K562 (cell line): ENCODE measurements at regions not wholly inside any gene's neighbourhood (a gene's known extent, or its start where the extent isn't known, plus 50 kb on each side); places are given as distances from the start of the nearest gene placed in this dataset.

Source experiments
- ATAC-seq: fragments of 200-7000 bp; cut with Tn5 transposase; 3 replicates; pipeline ENCODE4 v1.9.1; 2020; ENCODE audit warnings: moderate library complexity
- BruUV-seq: library from RNA; stranded (reverse); fragments of 400-500 nt; replicated peaks from 2 replicates; lab custom pipeline; 2021; lab: Mats Ljungman, UMichigan
- CTCF ChIA-PET: fragments of 300-600 bp; formaldehyde crosslinking; extraction: SDS; loops from one replicate; lab custom pipeline; 2021; ENCODE audit warnings: low intra/inter-chr PET ratio; lab: Yijun Ruan, JAX
- POLR2A ChIA-PET: fragments of 300-600, 350-650 bp; sonication (Branson Sonifier 250); formaldehyde crosslinking; extraction: SDS; loops from one replicate; lab custom pipeline; 2021; ENCODE audit warnings: antibody characterized with exemption, inconsistent platforms; lab: Yijun Ruan, JAX
- DNase-seq, 4 experiments: peaks; one replicate each; pipeline versions ENCODE4 v3.0.0 to v3.0.0-alpha.2; 2011 to 2018; ENCODE audit warnings: low spot score in 3 of 4, mixed read lengths in 3 of 4; ENCODE audit errors: extremely low read depth in 1 of 4
- FAIRE-seq: peaks from 2 replicates; lab custom pipeline; 2011; peaks lifted over from hg19 to GRCh38; lab: Jason Lieb, UNC
- H2AFZ ChIP-seq: 2 replicates; pipeline ENCODE4 v1.6.0; 2011; ENCODE audit warnings: low read depth, low read length, control low read depth, inconsistent platforms
- H3K27ac ChIP-seq: fragments of 200-600 bp; 3 replicates; pipeline ENCODE4 v1.8.0; 2011; ENCODE audit warnings: low read depth, mild to moderate bottlenecking, control low read depth, inconsistent platforms, low read length, moderate library complexity, mixed read lengths; ENCODE audit errors: extremely low read depth
- H3K27me3 ChIP-seq, 2 experiments: fragments of 300-600 bp in 1 of 2; 2 replicates in 1 of 2; 3 replicates in 1 of 2; pipeline versions ENCODE4 v1.6.0 to v1.8.0; 2011; ENCODE audit warnings: inconsistent platforms in 2 of 2, low read length in 2 of 2, mild to moderate bottlenecking in 1 of 2, mixed read lengths in 1 of 2, moderate library complexity in 1 of 2; ENCODE audit not compliant: control insufficient read depth in 2 of 2, insufficient read depth in 2 of 2
- H3K36me3 ChIP-seq: fragments of 300-600 bp; 3 replicates; pipeline ENCODE4 v1.8.0; 2011; ENCODE audit warnings: mild to moderate bottlenecking, low read length, inconsistent platforms; ENCODE audit not compliant: control insufficient read depth, insufficient read depth
- H3K4me1 ChIP-seq, 2 experiments: fragments of 200-600 bp in 1 of 2; replicated peaks in 1 of 2; 2 replicates in 1 of 2; 3 replicates in 1 of 2; pipeline versions ENCODE4 v1.5.1 to v1.8.0; 2011; ENCODE audit warnings: inconsistent platforms in 2 of 2, low read length in 2 of 2, mild to moderate bottlenecking in 1 of 2, mixed read lengths in 1 of 2, moderate library complexity in 1 of 2; ENCODE audit not compliant: control insufficient read depth in 2 of 2, insufficient read depth in 2 of 2
- H3K4me2 ChIP-seq: 2 replicates; pipeline ENCODE4 v1.6.1; 2011; ENCODE audit warnings: low read length, control low read depth, inconsistent platforms, mixed read lengths; ENCODE audit not compliant: insufficient read depth
- H3K4me3 ChIP-seq: fragments of 200-600 bp; sonication (generic), shearing (Covaris generic); 2 replicates; pipeline ENCODE4 v1.5.1; 2016; ENCODE audit warnings: control low read depth, inconsistent platforms
- H3K79me2 ChIP-seq: fragments of 200-600 bp; 3 replicates; pipeline ENCODE4 v1.8.0; 2011; ENCODE audit warnings: low read length, inconsistent platforms; ENCODE audit not compliant: control insufficient read depth, insufficient read depth
- H3K9ac ChIP-seq, 2 experiments: 2 replicates each; pipeline versions ENCODE4 v1.6.0 to v1.6.1; 2011; ENCODE audit warnings: low read depth in 2 of 2, low read length in 2 of 2, control low read depth in 1 of 2, inconsistent platforms in 1 of 2, mild to moderate bottlenecking in 1 of 2, mixed read lengths in 1 of 2; ENCODE audit not compliant: insufficient read depth in 1 of 2
- H3K9me1 ChIP-seq: one replicate; pipeline ENCODE4 v1.6.0; 2011; ENCODE audit warnings: inconsistent platforms, mild to moderate bottlenecking, low read length, moderate library complexity; ENCODE audit not compliant: control insufficient read depth, insufficient read depth
- H3K9me3 ChIP-seq: replicated peaks from 2 replicates; pipeline ENCODE4 v1.5.1; 2011; ENCODE audit warnings: low read depth, low read length, inconsistent platforms; ENCODE audit not compliant: control insufficient read depth, insufficient read depth
- H4K20me1 ChIP-seq: replicated peaks from 2 replicates; pipeline ENCODE4 v1.6.1; 2011; ENCODE audit warnings: low read length, inconsistent platforms, mixed read lengths; ENCODE audit not compliant: control insufficient read depth, insufficient read depth
- ARID1B ChIP-seq: fragments of 450-650 bp; IDR thresholded peaks from 2 replicates; pipeline ENCODE4 v1.6.1; 2016; ENCODE audit warnings: antibody characterized with exemption, mild to moderate bottlenecking, inconsistent platforms
- CC2D1A ChIP-seq: fragments of 450-650 bp; IDR thresholded peaks from 2 replicates; pipeline ENCODE4 v1.6.1; 2017; ENCODE audit warnings: mild to moderate bottlenecking
- EHMT2 ChIP-seq: fragments of 450-650 bp; IDR thresholded peaks from 2 replicates; pipeline ENCODE4 v1.6.1; 2018; ENCODE audit warnings: antibody characterized with exemption
- GTF3C2 ChIP-seq: IDR thresholded peaks from 3 replicates; pipeline ENCODE4 v1.6.1; 2011; ENCODE audit warnings: borderline replicate concordance, mild to moderate bottlenecking, moderate library complexity; ENCODE audit not compliant: insufficient read length; ENCODE audit errors: extremely low read depth
- NBN ChIP-seq: fragments of 450-650 bp; IDR thresholded peaks from 2 replicates; pipeline ENCODE4 v1.6.1; 2016; ENCODE audit warnings: low read depth, mild to moderate bottlenecking
- SMAD1 ChIP-seq: fragments of 150-350 bp; IDR thresholded peaks from 2 replicates; pipeline ENCODE4 v1.6.1; 2014; ENCODE audit warnings: low read length, low read depth; ENCODE audit not compliant: partially characterized antibody
- WGBS: fragments of 100-300 bp; shearing (Covaris generic); methylation state at CpG from one replicate; pipeline ENCODE4 v1.1.6; 2016; ENCODE audit warnings: low coverage, mixed read lengths; ENCODE audit not compliant: insufficient coverage; ENCODE audit errors: missing lambda C conversion rate; 5-methylcytosine and 5-hydroxymethylcytosine counted together
- in situ Hi-C: fragments of 300-500 bp; cut with MboI; formaldehyde crosslinking; loops from 4 replicates; pipeline ENCODE4 v1.15.0; 2018; ENCODE audit warnings: inconsistent platforms, mixed read lengths
- intact Hi-C: fragments of 100-400 bp; cut with micrococcal nuclease; formaldehyde crosslinking; loops from 2 replicates; pipeline ENCODE4 v1.14.2; 2022
- TF ChIP-seq, protein P1 (sequence below): fragments of 200-800 bp; sonication (Bioruptor generic); IDR thresholded peaks from 2 replicates; pipeline ENCODE4 v1.6.1; 2016; ENCODE audit warnings: missing genetic modification characterization, missing compliant biosample characterization
- TF ChIP-seq, protein P2 (sequence below): fragments of 200-800 bp; sonication (Bioruptor generic); IDR thresholded peaks from 2 replicates; pipeline ENCODE4 v1.6.1; 2017; ENCODE audit warnings: missing genetic modification characterization, missing compliant biosample characterization

GRCh38 chr13:53920916-53921315, 892.3 kb downstream of the OLFM4 start:
- no peaks in the 10 kb centered on the region for H3K27me3 ChIP-seq
- H2AFZ ChIP-seq: no peak overlapping the region
- TF ChIP-seq, protein P1, sequence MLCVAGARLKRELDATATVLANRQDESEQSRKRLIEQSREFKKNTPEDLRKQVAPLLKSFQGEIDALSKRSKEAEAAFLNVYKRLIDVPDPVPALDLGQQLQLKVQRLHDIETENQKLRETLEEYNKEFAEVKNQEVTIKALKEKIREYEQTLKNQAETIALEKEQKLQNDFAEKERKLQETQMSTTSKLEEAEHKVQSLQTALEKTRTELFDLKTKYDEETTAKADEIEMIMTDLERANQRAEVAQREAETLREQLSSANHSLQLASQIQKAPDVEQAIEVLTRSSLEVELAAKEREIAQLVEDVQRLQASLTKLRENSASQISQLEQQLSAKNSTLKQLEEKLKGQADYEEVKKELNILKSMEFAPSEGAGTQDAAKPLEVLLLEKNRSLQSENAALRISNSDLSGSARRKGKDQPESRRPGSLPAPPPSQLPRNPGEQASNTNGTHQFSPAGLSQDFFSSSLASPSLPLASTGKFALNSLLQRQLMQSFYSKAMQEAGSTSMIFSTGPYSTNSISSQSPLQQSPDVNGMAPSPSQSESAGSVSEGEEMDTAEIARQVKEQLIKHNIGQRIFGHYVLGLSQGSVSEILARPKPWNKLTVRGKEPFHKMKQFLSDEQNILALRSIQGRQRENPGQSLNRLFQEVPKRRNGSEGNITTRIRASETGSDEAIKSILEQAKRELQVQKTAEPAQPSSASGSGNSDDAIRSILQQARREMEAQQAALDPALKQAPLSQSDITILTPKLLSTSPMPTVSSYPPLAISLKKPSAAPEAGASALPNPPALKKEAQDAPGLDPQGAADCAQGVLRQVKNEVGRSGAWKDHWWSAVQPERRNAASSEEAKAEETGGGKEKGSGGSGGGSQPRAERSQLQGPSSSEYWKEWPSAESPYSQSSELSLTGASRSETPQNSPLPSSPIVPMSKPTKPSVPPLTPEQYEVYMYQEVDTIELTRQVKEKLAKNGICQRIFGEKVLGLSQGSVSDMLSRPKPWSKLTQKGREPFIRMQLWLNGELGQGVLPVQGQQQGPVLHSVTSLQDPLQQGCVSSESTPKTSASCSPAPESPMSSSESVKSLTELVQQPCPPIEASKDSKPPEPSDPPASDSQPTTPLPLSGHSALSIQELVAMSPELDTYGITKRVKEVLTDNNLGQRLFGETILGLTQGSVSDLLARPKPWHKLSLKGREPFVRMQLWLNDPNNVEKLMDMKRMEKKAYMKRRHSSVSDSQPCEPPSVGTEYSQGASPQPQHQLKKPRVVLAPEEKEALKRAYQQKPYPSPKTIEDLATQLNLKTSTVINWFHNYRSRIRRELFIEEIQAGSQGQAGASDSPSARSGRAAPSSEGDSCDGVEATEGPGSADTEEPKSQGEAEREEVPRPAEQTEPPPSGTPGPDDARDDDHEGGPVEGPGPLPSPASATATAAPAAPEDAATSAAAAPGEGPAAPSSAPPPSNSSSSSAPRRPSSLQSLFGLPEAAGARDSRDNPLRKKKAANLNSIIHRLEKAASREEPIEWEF (CRISPR knock-in tag): no peak
- no peak for TF ChIP-seq GTF3C2
- TF ChIP-seq, protein P2, sequence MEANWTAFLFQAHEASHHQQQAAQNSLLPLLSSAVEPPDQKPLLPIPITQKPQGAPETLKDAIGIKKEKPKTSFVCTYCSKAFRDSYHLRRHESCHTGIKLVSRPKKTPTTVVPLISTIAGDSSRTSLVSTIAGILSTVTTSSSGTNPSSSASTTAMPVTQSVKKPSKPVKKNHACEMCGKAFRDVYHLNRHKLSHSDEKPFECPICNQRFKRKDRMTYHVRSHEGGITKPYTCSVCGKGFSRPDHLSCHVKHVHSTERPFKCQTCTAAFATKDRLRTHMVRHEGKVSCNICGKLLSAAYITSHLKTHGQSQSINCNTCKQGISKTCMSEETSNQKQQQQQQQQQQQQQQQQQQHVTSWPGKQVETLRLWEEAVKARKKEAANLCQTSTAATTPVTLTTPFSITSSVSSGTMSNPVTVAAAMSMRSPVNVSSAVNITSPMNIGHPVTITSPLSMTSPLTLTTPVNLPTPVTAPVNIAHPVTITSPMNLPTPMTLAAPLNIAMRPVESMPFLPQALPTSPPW (CRISPR knock-in tag): no peak
- no peak for TF ChIP-seq NBN
- no peak for TF ChIP-seq CC2D1A
- TF ChIP-seq ARID1B: no peak
- TF ChIP-seq EHMT2: no peak
- no peak for TF ChIP-seq SMAD1
- no peak overlapping the region for H3K27ac ChIP-seq
- no peak overlapping the region for H3K9ac ChIP-seq
- H3K79me2 ChIP-seq: no peaks in the 10 kb centered on the region
- WGBS: no CpG with 5 or more reads among the region's 10 CpGs
- no peaks in the 10 kb centered on the region for H3K4me1 ChIP-seq
- FAIRE-seq (no peak), ATAC-seq (no peak), DNase-seq (no peak)
- POLR2A ChIA-PET: no interaction called here
- H3K9me1 ChIP-seq: no peaks in the 10 kb centered on the region
- H3K4me3 ChIP-seq: no peak overlapping the region
- H3K4me2 ChIP-seq: no peak overlapping the region
- no TSS peak for BruUV-seq
- H3K9me3 ChIP-seq: no peaks in the 10 kb centered on the region
- in situ Hi-C loops (no loop called here), intact Hi-C loops (no loop called here)
- H4K20me1 ChIP-seq: no peaks in the 10 kb centered on the region
- no peaks in the 10 kb centered on the region for H3K36me3 ChIP-seq
- CTCF ChIA-PET: no interaction called here
